GM12892 (cell line): ENCODE measurements at regions not wholly inside any gene's neighbourhood (a gene's known extent, or its start where the extent isn't known, plus 50 kb on each side); places are given as distances from the start of the nearest gene placed in this dataset.

ENCODE experiments used
- POLR2A ChIP-seq: IDR thresholded peaks from 2 replicates; pipeline ENCODE4 v1.6.1; 2011; ENCODE audit warnings: low read depth, low read length, control low read depth
- POLR2AphosphoS5 ChIP-seq: IDR thresholded peaks from 2 replicates; pipeline ENCODE4 v1.6.1; 2011; ENCODE audit warnings: low read depth, low read length, control low read depth
- TAF1 ChIP-seq: IDR thresholded peaks from 2 replicates; pipeline ENCODE4 v1.6.1; 2011; ENCODE audit warnings: low read depth, mild to moderate bottlenecking, control low read depth, low read length, borderline replicate concordance

DNA sequence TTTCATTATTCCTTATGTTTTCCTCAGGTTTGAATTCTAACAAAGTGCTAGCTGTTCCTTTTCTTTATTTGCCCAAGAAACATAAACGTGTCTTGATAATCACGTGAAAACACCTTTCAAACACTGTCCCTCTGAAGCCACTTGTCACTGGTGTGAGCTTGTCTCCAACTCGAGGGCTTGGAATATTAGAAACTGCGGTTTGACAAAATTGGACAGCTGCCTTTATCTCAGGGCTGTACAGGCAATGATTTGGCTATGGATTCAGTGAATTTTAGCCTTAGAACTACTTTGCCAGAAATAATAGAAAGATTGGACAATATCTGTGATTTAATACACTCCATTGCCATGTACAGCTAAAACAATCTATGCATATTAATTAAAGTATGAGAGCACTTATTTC, 763.0 kb upstream of the ACVR2A start:
- TF ChIP-seq TAF1 (no peak), POLR2A (no peak), POLR2AphosphoS5 (no peak)
